HEK293 (cell line): ENCODE measurements at regions not wholly inside any gene's neighbourhood (a gene's known extent, or its start where the extent isn't known, plus 50 kb on each side); places are given as distances from the start of the nearest gene placed in this dataset.

Experiments
- CTCF ChIA-PET: fragments of 350-600 bp; formaldehyde crosslinking; extraction: SDS; loops from one replicate; lab custom pipeline; 2021; ENCODE audit warnings: antibody characterized with exemption; lab: Yijun Ruan, JAX
- POLR2A ChIA-PET: fragments of 300-600 bp; formaldehyde crosslinking; extraction: SDS; loops from one replicate; lab custom pipeline; 2020; ENCODE audit warnings: antibody characterized with exemption, inconsistent platforms; lab: Yijun Ruan, JAX
- H3K27ac ChIP-seq: fragments of 200-500 bp; sonication (Bioruptor generic); 2 replicates; pipeline ENCODE4 v1.5.1; 2014; ENCODE audit warnings: low read depth, low read length, control low read depth, inconsistent platforms; ENCODE audit errors: extremely low read depth
- H3K36me3 ChIP-seq, 2 experiments: fragments of 200-500 bp in 1 of 2; sonication (Bioruptor generic) in 1 of 2; 1 replicate in 1 of 2; 2 replicates in 1 of 2; pipeline ENCODE4 v1.5.1; 2014 to 2017; ENCODE audit warnings: inconsistent platforms in 2 of 2, low read length in 2 of 2; ENCODE audit not compliant: control insufficient read depth in 2 of 2, insufficient read depth in 1 of 2
- H3K4me1 ChIP-seq: fragments of 200-500 bp; sonication (Bioruptor generic); 2 replicates; pipeline ENCODE4 v1.5.1; 2014; ENCODE audit warnings: mild to moderate bottlenecking, low read length, inconsistent platforms; ENCODE audit not compliant: control insufficient read depth, insufficient read depth
- H3K4me3 ChIP-seq: 2 replicates; pipeline ENCODE4 v1.5.1; 2011; ENCODE audit warnings: low read depth, mild to moderate bottlenecking, control low read depth, low read length, moderate library complexity
- H3K9me3 ChIP-seq: fragments of 200-500 bp; sonication (Bioruptor generic); 2 replicates; pipeline ENCODE4 v1.5.1; 2014; ENCODE audit warnings: low read depth, low read length, inconsistent platforms; ENCODE audit not compliant: control insufficient read depth, insufficient read depth
- GLIS1 ChIP-seq: fragments of 450-650 bp; formaldehyde crosslinking; IDR thresholded peaks from 2 replicates; pipeline ENCODE4 v1.5.1; 2016; ENCODE audit warnings: missing biosample characterization, missing genetic modification characterization
- KLF7 ChIP-seq: fragments of 450-650 bp; formaldehyde crosslinking; IDR thresholded peaks from 2 replicates; pipeline ENCODE4 v1.5.1; 2016; ENCODE audit warnings: missing biosample characterization, missing genetic modification characterization, borderline replicate concordance
- OSR2 ChIP-seq: fragments of 450-650 bp; formaldehyde crosslinking; IDR thresholded peaks from 2 replicates; pipeline ENCODE4 v1.5.1; 2016; ENCODE audit warnings: missing biosample characterization, missing genetic modification characterization
- SP3 ChIP-seq: fragments of 450-650 bp; formaldehyde crosslinking; IDR thresholded peaks from 2 replicates; pipeline ENCODE4 v1.5.1; 2016; ENCODE audit warnings: missing biosample characterization, missing genetic modification characterization
- YY1 ChIP-seq: fragments of 450-650 bp; formaldehyde crosslinking; IDR thresholded peaks from 2 replicates; pipeline ENCODE4 v1.5.1; 2018; ENCODE audit warnings: missing biosample characterization, missing genetic modification characterization
- ZBTB20 ChIP-seq: fragments of 450-650 bp; formaldehyde crosslinking; IDR thresholded peaks from 2 replicates; pipeline ENCODE4 v1.5.1; 2016; ENCODE audit warnings: missing biosample characterization, missing genetic modification characterization
- ZNF157 ChIP-seq: fragments of 450-650 bp; formaldehyde crosslinking; IDR thresholded peaks from 2 replicates; pipeline ENCODE4 v1.5.1; 2016; ENCODE audit warnings: missing biosample characterization, missing genetic modification characterization
- ZNF221 ChIP-seq: fragments of 450-650 bp; formaldehyde crosslinking; IDR thresholded peaks from 2 replicates; pipeline ENCODE4 v1.5.1; 2017; ENCODE audit warnings: missing biosample characterization, missing genetic modification characterization, borderline replicate concordance
- ZNF48 ChIP-seq: fragments of 450-650 bp; formaldehyde crosslinking; IDR thresholded peaks from 2 replicates; pipeline ENCODE4 v1.5.1; 2016; ENCODE audit warnings: missing biosample characterization, missing genetic modification characterization
- ZNF555 ChIP-seq: fragments of 450-650 bp; formaldehyde crosslinking; conservative IDR thresholded peaks from 2 replicates; pipeline ENCODE4 v1.5.1; 2017; ENCODE audit warnings: missing biosample characterization, mild to moderate bottlenecking, missing genetic modification characterization, inconsistent platforms
- ZNF610 ChIP-seq: fragments of 450-650 bp; formaldehyde crosslinking; IDR thresholded peaks from 2 replicates; pipeline ENCODE4 v1.5.1; 2016; ENCODE audit warnings: missing biosample characterization, missing genetic modification characterization, borderline replicate concordance
- ZNF658 ChIP-seq: fragments of 450-650 bp; formaldehyde crosslinking; IDR thresholded peaks from 2 replicates; pipeline ENCODE4; 2016; ENCODE audit warnings: missing biosample characterization, missing genetic modification characterization
- ZNF76 ChIP-seq: fragments of 450-650 bp; formaldehyde crosslinking; IDR thresholded peaks from 2 replicates; pipeline ENCODE4; 2016; ENCODE audit warnings: low read depth, missing biosample characterization, missing genetic modification characterization, borderline replicate concordance
- ZNF837 ChIP-seq: fragments of 450-650 bp; formaldehyde crosslinking; IDR thresholded peaks from 2 replicates; pipeline ENCODE4 v1.5.1; 2016; ENCODE audit warnings: missing biosample characterization, missing genetic modification characterization
- ZXDB ChIP-seq: fragments of 450-650 bp; formaldehyde crosslinking; IDR thresholded peaks from 2 replicates; pipeline ENCODE4 v1.5.1; 2016; ENCODE audit warnings: missing biosample characterization, missing genetic modification characterization
- TF ChIP-seq, protein P1 (sequence below): fragments of 450-650 bp; formaldehyde crosslinking; IDR thresholded peaks from 2 replicates; pipeline ENCODE4 v1.5.1; 2016; ENCODE audit warnings: missing biosample characterization, missing genetic modification characterization, low read depth
- TF ChIP-seq, protein P2 (sequence below): fragments of 450-650 bp; formaldehyde crosslinking; IDR thresholded peaks from 2 replicates; pipeline ENCODE4 v1.5.1; 2016; ENCODE audit warnings: missing biosample characterization, missing genetic modification characterization
- TF ChIP-seq, protein P3 (sequence below): fragments of 450-650 bp; formaldehyde crosslinking; IDR thresholded peaks from 2 replicates; pipeline ENCODE4 v1.5.1; 2016; ENCODE audit warnings: missing biosample characterization, missing genetic modification characterization
- TF ChIP-seq, protein P4 (sequence below): fragments of 450-650 bp; formaldehyde crosslinking; conservative IDR thresholded peaks from 2 replicates; pipeline ENCODE4 v1.5.1; 2016; ENCODE audit warnings: low read depth, missing biosample characterization, missing genetic modification characterization

DNA sequence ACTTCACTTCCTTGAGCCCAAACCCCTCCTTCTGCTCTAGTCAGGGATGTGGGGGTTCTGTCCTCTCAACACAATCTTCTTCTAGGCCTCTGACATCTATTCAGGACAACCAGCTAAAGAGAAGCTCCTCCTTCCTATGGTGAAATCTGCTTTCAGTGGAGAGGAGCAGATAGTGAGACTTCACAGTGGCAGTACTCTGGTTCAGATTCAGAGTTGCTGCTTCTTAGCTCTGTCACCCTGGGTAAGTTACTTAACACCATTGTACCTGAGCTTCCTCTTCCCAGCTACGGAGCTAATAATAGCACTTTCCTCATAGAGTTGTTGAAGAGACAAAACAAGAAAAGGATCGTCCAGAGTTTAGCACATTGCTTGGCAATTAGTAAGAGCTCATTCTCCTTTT is 77.3 kb upstream of the LARP1 start:
- Histone ChIP-seq H3K36me3 (no peaks in the 10 kb centered on the region), H3K4me3 (no peak overlapping the region), H3K4me1 (no peaks in the 10 kb centered on the region; the same call in 1 of the 2 replicates), H3K9me3 (no peaks in the 10 kb centered on the region), H3K27ac (no peak overlapping the region)
- ChIA-PET CTCF (no interaction called here), POLR2A (no interaction called here)
- TF ChIP-seq GLIS1 (no peak), ZNF555 (no peak), ZNF221 (tag by site-specific recombination) (no peak), YY1 (tag by site-specific recombination) (no peak), OSR2 (tag by site-specific recombination) (no peak), ZNF658 (tag by site-specific recombination) (no peak), SP3 (no peak), KLF7 (tag by site-specific recombination) (no peak), ZNF76 (tag by site-specific recombination) (no peak), ZNF610 (no peak)
- TF ChIP-seq, protein P1, sequence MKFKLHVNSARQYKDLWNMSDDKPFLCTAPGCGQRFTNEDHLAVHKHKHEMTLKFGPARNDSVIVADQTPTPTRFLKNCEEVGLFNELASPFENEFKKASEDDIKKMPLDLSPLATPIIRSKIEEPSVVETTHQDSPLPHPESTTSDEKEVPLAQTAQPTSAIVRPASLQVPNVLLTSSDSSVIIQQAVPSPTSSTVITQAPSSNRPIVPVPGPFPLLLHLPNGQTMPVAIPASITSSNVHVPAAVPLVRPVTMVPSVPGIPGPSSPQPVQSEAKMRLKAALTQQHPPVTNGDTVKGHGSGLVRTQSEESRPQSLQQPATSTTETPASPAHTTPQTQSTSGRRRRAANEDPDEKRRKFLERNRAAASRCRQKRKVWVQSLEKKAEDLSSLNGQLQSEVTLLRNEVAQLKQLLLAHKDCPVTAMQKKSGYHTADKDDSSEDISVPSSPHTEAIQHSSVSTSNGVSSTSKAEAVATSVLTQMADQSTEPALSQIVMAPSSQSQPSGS (tag by site-specific recombination), result no peak
- TF ChIP-seq, protein P2, sequence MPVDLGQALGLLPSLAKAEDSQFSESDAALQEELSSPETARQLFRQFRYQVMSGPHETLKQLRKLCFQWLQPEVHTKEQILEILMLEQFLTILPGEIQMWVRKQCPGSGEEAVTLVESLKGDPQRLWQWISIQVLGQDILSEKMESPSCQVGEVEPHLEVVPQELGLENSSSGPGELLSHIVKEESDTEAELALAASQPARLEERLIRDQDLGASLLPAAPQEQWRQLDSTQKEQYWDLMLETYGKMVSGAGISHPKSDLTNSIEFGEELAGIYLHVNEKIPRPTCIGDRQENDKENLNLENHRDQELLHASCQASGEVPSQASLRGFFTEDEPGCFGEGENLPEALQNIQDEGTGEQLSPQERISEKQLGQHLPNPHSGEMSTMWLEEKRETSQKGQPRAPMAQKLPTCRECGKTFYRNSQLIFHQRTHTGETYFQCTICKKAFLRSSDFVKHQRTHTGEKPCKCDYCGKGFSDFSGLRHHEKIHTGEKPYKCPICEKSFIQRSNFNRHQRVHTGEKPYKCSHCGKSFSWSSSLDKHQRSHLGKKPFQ (tag by site-specific recombination), result no peak

DNA sequence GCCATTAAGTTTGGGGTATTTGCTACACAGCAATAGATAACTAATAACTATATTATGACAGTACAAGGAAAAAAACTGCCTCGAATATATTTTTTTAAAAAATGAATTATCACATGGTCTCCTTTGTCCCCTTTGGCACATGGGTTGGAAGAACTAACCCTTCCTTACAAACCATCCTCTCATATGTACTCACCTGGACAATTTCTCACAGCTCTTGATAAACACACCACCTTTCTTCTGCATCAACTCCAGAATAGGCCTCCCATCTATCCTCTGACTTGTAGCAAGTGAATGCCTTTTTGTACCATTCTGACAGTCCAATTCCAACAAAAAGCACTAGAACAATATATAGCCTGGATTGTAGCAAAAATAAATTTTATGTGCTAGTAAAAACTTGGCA is 78.7 kb upstream of the LARP1 start:
- Histone ChIP-seq H3K9me3 (no peaks in the 10 kb centered on the region), H3K4me3 (no peak overlapping the region), H3K36me3 (no peaks in the 10 kb centered on the region), H3K27ac (no peak overlapping the region), H3K4me1 (no peaks in the 10 kb centered on the region)
- ChIA-PET POLR2A (no interaction called here), CTCF (no interaction called here)
- TF ChIP-seq ZNF76 (tag by site-specific recombination), result no peak
- TF ChIP-seq, protein P3, sequence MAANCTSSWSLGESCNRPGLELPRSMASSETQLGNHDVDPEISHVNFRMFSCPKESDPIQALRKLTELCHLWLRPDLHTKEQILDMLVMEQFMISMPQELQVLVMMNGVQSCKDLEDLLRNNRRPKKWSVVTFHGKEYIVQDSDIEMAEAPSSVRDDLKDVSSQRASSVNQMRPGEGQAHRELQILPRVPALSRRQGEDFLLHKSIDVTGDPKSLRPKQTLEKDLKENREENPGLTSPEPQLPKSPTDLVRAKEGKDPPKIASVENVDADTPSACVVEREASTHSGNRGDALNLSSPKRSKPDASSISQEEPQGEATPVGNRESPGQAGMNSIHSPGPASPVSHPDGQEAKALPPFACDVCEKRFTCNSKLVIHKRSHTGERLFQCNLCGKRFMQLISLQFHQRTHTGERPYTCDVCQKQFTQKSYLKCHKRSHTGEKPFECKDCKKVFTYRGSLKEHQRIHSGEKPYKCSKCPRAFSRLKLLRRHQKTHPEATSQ (tag by site-specific recombination), result no peak
- TF ChIP-seq ZNF157 (tag by site-specific recombination), result no peak
- no peak for TF ChIP-seq YY1 (tag by site-specific recombination)

DNA sequence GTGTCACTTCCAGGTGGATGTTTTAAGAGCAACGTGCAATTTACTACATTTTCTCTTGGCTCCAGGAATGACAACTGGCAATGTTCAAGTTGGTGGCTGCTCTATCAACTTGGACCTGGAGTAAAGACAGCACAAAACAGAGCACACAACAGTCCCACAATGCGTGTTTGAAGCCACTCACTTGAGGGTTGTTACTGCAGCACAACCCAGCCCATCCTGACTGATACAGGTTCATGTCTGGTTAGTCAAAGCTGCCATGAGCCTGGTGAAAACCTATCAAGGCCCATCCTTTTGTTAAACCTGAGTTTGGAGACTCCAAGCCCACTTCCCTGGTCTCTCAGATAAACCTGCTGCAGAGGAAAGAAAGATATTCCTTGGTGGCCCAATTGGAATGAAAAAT is 81.1 kb upstream of the LARP1 start:
- no peaks in the 10 kb centered on the region for H3K9me3 ChIP-seq
- no peaks in the 10 kb centered on the region for H3K36me3 ChIP-seq
- H3K27ac ChIP-seq, result no peak overlapping the region
- H3K4me3 ChIP-seq, result no peak overlapping the region
- TF ChIP-seq ZNF837 (no peak), ZBTB20 (tag by site-specific recombination) (no peak), ZXDB (tag by site-specific recombination) (no peak), ZNF48 (tag by site-specific recombination) (no peak), YY1 (tag by site-specific recombination) (no peak)
- TF ChIP-seq, protein P4, sequence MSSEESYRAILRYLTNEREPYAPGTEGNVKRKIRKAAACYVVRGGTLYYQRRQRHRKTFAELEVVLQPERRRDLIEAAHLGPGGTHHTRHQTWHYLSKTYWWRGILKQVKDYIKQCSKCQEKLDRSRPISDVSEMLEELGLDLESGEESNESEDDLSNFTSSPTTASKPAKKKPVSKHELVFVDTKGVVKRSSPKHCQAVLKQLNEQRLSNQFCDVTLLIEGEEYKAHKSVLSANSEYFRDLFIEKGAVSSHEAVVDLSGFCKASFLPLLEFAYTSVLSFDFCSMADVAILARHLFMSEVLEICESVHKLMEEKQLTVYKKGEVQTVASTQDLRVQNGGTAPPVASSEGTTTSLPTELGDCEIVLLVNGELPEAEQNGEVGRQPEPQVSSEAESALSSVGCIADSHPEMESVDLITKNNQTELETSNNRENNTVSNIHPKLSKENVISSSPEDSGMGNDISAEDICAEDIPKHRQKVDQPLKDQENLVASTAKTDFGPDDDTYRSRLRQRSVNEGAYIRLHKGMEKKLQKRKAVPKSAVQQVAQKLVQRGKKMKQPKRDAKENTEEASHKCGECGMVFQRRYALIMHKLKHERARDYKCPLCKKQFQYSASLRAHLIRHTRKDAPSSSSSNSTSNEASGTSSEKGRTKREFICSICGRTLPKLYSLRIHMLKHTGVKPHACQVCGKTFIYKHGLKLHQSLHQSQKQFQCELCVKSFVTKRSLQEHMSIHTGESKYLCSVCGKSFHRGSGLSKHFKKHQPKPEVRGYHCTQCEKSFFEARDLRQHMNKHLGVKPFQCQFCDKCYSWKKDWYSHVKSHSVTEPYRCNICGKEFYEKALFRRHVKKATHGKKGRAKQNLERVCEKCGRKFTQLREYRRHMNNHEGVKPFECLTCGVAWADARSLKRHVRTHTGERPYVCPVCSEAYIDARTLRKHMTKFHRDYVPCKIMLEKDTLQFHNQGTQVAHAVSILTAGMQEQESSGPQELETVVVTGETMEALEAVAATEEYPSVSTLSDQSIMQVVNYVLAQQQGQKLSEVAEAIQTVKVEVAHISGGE (tag by site-specific recombination), result no peak
- POLR2A ChIA-PET, result interaction anchor here (0.6 to 1.7 kb wide), 2 partner anchors 9 to 12 kb away, joined by 4 to 5 read pairs; no protein-coding TSS in a partner anchor
- H3K4me1 ChIP-seq, result no peaks in the 10 kb centered on the region
- CTCF ChIA-PET, result interaction anchor here (0.9 kb wide), 1 partner anchor 23 kb away, joined by 3 read pairs; no protein-coding TSS in a partner anchor
